ENCODE measurements at regions not wholly inside any gene's neighbourhood (a gene's known extent, or its start where the extent isn't known, plus 50 kb on each side); places are given as distances from the start of the nearest gene placed in this dataset.

- Histone ChIP-seq H3K9ac (replicated peaks in 1 of 4; ENCODE audit: extremely low read depth in 1 of 4, low read depth in 3 of 4, low read length in 3 of 4) (no peak overlapping the region), H4K8ac (ENCODE audit: extremely low read depth, insufficient read depth, low read length) (no peak overlapping the region), H2BK20ac (ENCODE audit: low read length) (no peak overlapping the region), H3K18ac (ENCODE audit: extremely low read depth, low read length) (no peak overlapping the region), H2BK15ac (ENCODE audit: low read length) (no peak overlapping the region), H3K9me3 (ENCODE audit: insufficient read depth in 2 of 2, low read depth in 1 of 2, low read length in 1 of 2) (no peaks in the 10 kb centered on the region), H3K4ac (replicated peaks; ENCODE audit: insufficient read length, low read depth, low read length) (no peak overlapping the region), H3K27ac (ENCODE audit: low read depth, low read length) (no peak overlapping the region), H3K79me2 (ENCODE audit: control insufficient read depth in 1 of 2, insufficient read depth in 2 of 2, low read length in 2 of 2) (no peaks in the 10 kb centered on the region), H2BK120ac (replicated peaks; ENCODE audit: low read depth, low read length) (no peak overlapping the region), H3K23me2 (ENCODE audit: low read depth, low read length) (no peaks in the 10 kb centered on the region), H3K23ac (ENCODE audit: insufficient read length) (no peak overlapping the region), H2AFZ (ENCODE audit: low read length) (no peak overlapping the region), H3K56ac (replicated peaks; ENCODE audit: insufficient read length, low read depth, low read length) (no peak overlapping the region), H2AK5ac (ENCODE audit: low read depth, low read length) (no peak overlapping the region), H3K4me1 (replicated peaks in 1 of 4; ENCODE audit: control insufficient read depth in 3 of 4, insufficient read depth in 4 of 4, low read length in 3 of 4) (peaks cover 0 to 11% (median 5%) of the 10 kb centered on the region in 4 experiments; a peak in 3 of 7 replicates), H2BK12ac (ENCODE audit: low read depth, low read length) (no peak overlapping the region), H2BK5ac (ENCODE audit: low read depth, low read length) (no peak overlapping the region), H4K5ac (ENCODE audit: insufficient read length, low read depth, low read length) (no peak overlapping the region), H3K36me3 (ENCODE audit: control insufficient read depth in 2 of 4, insufficient read depth in 4 of 4, low read length in 3 of 4) (no peaks in the 10 kb centered on the region), H3K14ac (ENCODE audit: insufficient read length) (no peak overlapping the region), H3K4me3 (ENCODE audit: extremely low read depth in 1 of 4, insufficient read depth in 2 of 4, low read depth in 3 of 4, low read length in 4 of 4) (no peak overlapping the region), H4K91ac (replicated peaks; ENCODE audit: insufficient read length, low read length) (no peak overlapping the region), H3K4me2 (ENCODE audit: insufficient read depth in 1 of 2, low read depth in 2 of 2, low read length in 2 of 2) (no peak overlapping the region), H4K20me1 (replicated peaks in 1 of 2; ENCODE audit: control insufficient read depth in 1 of 2, insufficient read depth in 2 of 2, low read length in 2 of 2) (no peaks in the 10 kb centered on the region), H3K79me1 (ENCODE audit: low read depth, low read length) (no peaks in the 10 kb centered on the region), H3K27me3 (replicated peaks in 1 of 4; ENCODE audit: control insufficient read depth in 3 of 4, extremely low read depth in 1 of 4, insufficient read depth in 3 of 4, low read length in 3 of 4) (no peaks in the 10 kb centered on the region)
- DNase-seq (ENCODE audit: low read depth in 1 of 2, low spot score in 2 of 2) (no peak), FAIRE-seq (no peak)
- ChIA-PET POLR2A (ENCODE audit: partially characterized antibody) (interaction anchor here (0.6 kb wide), 1 partner anchor 283 kb away, joined by 3 read pairs; no protein-coding TSS in a partner anchor), CTCF (ENCODE audit: partially characterized antibody) (interaction anchor here (1.1 kb wide), 1 partner anchor 72 kb away, joined by 4 read pairs; no protein-coding TSS in a partner anchor)
- TF ChIP-seq BRCA1 (IDR thresholded peaks at IDR 0.05; ENCODE audit: low read depth, low read length), result no peak
- no peak for TF ChIP-seq TCF12 (IDR thresholded peaks at IDR 0.05; ENCODE audit: low read depth, low read length)
- no peak for TF ChIP-seq NANOG (IDR thresholded peaks at IDR 0.05; ENCODE audit: insufficient read depth, low read depth, low read length, poor library complexity, severe bottlenecking)
- no peak for TF ChIP-seq HDAC6 (IDR thresholded peaks at IDR 0.05; ENCODE audit: low read depth, low read length)
- no peak for TF ChIP-seq POLR2A (IDR thresholded peaks at IDR 0.05; ENCODE audit: control extremely low read depth in 1 of 2, low read depth in 2 of 2, low read length in 2 of 2)
- no peak for TF ChIP-seq PHF8 (conservative IDR thresholded peaks at IDR 0.05; ENCODE audit: low read depth, low read length)
- no peak for TF ChIP-seq CTBP2 (IDR thresholded peaks at IDR 0.05; ENCODE audit: borderline replicate concordance, insufficient read depth, insufficient read length, low read length)
- TF ChIP-seq KDM1A (IDR thresholded peaks at IDR 0.05; ENCODE audit: borderline replicate concordance, low read length), result no peak
- no peak for TF ChIP-seq MAFK (IDR thresholded peaks at IDR 0.05; ENCODE audit: low read depth, low read length)
- TF ChIP-seq SAP30 (IDR thresholded peaks at IDR 0.05; ENCODE audit: insufficient read depth, insufficient replicate concordance, low read length), result no peak
- no peak for TF ChIP-seq KDM4A (IDR thresholded peaks at IDR 0.05; ENCODE audit: low read depth, low read length, severe bottlenecking)
- TF ChIP-seq POU5F1 (IDR thresholded peaks at IDR 0.05; ENCODE audit: low read depth, low read length), result no peak
- no peak for TF ChIP-seq BCL11A (IDR thresholded peaks at IDR 0.05; ENCODE audit: low read depth in 2 of 2, low read length in 2 of 2)
- TF ChIP-seq JUN (IDR thresholded peaks at IDR 0.05; ENCODE audit: low read depth, low read length), result no peak
- 89% methylated on average over 3 of the region's 3 CpGs; no CpG with 5 or more reads in 1 of the 2 experiments for WGBS, 2 experiments (ENCODE audit: extremely low coverage in 1 of 2, insufficient coverage in 1 of 2, insufficient read length in 1 of 2, insufficient replicate concordance in 2 of 2, low coverage in 1 of 2, low lambda C conversion rate in 2 of 2, missing lambda C conversion rate in 1 of 2)
These were observed 392.3 kb downstream of the DMAC1 start for GRCh38 chr9:7407246-7407645.

Measured in H1 (cell line).